ENCODE measurements at regions not wholly inside any gene's neighbourhood (a gene's known extent, or its start where the extent isn't known, plus 50 kb on each side); places are given as distances from the start of the nearest gene placed in this dataset.

GRCh38 chr2:122451040-122451439, 695.6 kb downstream of the TSN start (continued):
- TF ChIP-seq RAD21 (CRISPR knock-in tag; conservative IDR thresholded peaks at IDR 0.05 in 1 of 2, IDR thresholded peaks at IDR 0.05 in 1 of 2), result peak; percentile 52 to 60
- TF ChIP-seq EWSR1 (IDR thresholded peaks at IDR 0.05; ENCODE audit: borderline replicate concordance, low read depth, partially characterized antibody), result no peak
- TF ChIP-seq CTCF (IDR thresholded peaks at IDR 0.05 in 2 of 3, conservative IDR thresholded peaks at IDR 0.05 in 1 of 3; ENCODE audit: insufficient read depth in 2 of 3, low read depth in 1 of 3, low read length in 3 of 3), result peak; percentile 36 to 56 (median 56)

DNA sequence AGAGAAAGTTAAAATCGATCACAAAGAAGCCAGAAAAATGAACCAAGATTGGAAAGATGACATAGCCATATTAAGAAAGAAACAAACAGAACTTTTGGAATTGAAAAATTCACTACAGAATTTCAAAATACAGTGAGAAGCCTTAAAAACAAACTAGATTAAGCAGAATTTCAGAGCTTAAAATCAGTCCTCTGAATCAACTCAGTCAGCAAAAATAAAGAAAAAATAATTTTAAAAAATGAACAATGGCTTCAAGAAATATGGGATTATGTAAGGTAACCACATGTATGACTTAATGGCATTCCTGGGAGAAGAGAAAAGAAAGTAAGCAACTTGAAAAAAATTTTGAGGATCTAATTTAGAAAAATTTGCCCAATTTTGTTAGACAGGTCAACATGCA, 696.2 kb downstream of the TSN start:
- WGBS (ENCODE audit: insufficient coverage, low coverage, missing lambda C conversion rate), result 0% methylated on average over 1 of the region's 1 CpG
- no peak for DNase-seq (ENCODE audit: extremely low read depth in 1 of 4, low spot score in 3 of 4)
- in situ Hi-C loops (cut with MboI) (loop anchor here (25.0 kb wide), 1 partner anchor 464 kb away; no protein-coding TSS in a partner anchor), intact Hi-C loops (cut with micrococcal nuclease) (loop anchor here (1.0 to 10.0 kb wide), 4 partner anchors 259 to 639 kb away; no protein-coding TSS in a partner anchor)
- no peaks in the 10 kb centered on the region for H3K4me1 ChIP-seq (replicated peaks in 1 of 2; ENCODE audit: control insufficient read depth in 2 of 2, insufficient read depth in 2 of 2, low read length in 2 of 2)
- no peak for FAIRE-seq
- no peak overlapping the region for H3K9ac ChIP-seq (ENCODE audit: insufficient read depth in 1 of 2, low read depth in 2 of 2, low read length in 2 of 2)
- POLR2A ChIA-PET, result no interaction called here
- TF ChIP-seq ZNF316 (IDR thresholded peaks at IDR 0.05), result peak; percentile 60; the same call in 1 of the 2 replicates
- TF ChIP-seq TRIM24 (IDR thresholded peaks at IDR 0.05), result no peak
- TF ChIP-seq ZNF699 (CRISPR knock-in tag; IDR thresholded peaks at IDR 0.05; ENCODE audit: insufficient replicate concordance), result no peak
- no peak for TF ChIP-seq SRSF3 (IDR thresholded peaks at IDR 0.05; ENCODE audit: insufficient read depth, low read length)
- peak; percentile 38; the same call in 1 of the 2 replicates for TF ChIP-seq C11orf30 (IDR thresholded peaks at IDR 0.05; ENCODE audit: low read depth)
- no peaks in the 10 kb centered on the region for H3K79me2 ChIP-seq (ENCODE audit: control insufficient read depth, insufficient read depth, low read length)
- no peaks in the 10 kb centered on the region for H4K20me1 ChIP-seq (replicated peaks; ENCODE audit: control insufficient read depth, insufficient read depth, low read length)
- no peaks in the 10 kb centered on the region for H3K27me3 ChIP-seq (ENCODE audit: control insufficient read depth in 2 of 2, insufficient read depth in 2 of 2, low read length in 2 of 2)
- H3K9me1 ChIP-seq (ENCODE audit: control insufficient read depth, insufficient read depth, low read length), result no peaks in the 10 kb centered on the region
- no peak overlapping the region for H2AFZ ChIP-seq (ENCODE audit: low read depth, low read length)
- no peak for ATAC-seq
- no peaks in the 10 kb centered on the region; the same call in 1 of the 2 replicates for H3K9me3 ChIP-seq (replicated peaks; ENCODE audit: control insufficient read depth, insufficient read depth, low read depth, low read length)
- no peak overlapping the region for H3K4me3 ChIP-seq
- BruUV-seq (replicated peaks), result no TSS peak
- CTCF ChIA-PET (ENCODE audit: low intra/inter-chr PET ratio), result interaction anchor here (0.7 to 1.5 kb wide), 2 partner anchors 255 to 476 kb away, joined by 3 to 7 read pairs; no protein-coding TSS in a partner anchor
- H3K4me2 ChIP-seq (ENCODE audit: insufficient read depth, low read length), result no peak overlapping the region
- H3K27ac ChIP-seq (ENCODE audit: extremely low read depth, low read depth, low read length), result no peak overlapping the region
- H3K36me3 ChIP-seq (ENCODE audit: control insufficient read depth, insufficient read depth, low read length), result no peaks in the 10 kb centered on the region
